T-helper 2 cell (primary cell): ENCODE measurements at regions not wholly inside any gene's neighbourhood (a gene's known extent, or its start where the extent isn't known, plus 50 kb on each side); places are given as distances from the start of the nearest gene placed in this dataset.

Experiments
- DNase-seq, 5 experiments: peaks; one replicate each; pipeline versions ENCODE4 v3.0.0 to v3.0.0-alpha.2; 2012 to 2022

GRCh38 chr1:221072214-221072613 is 193.0 kb downstream of the HLX start:
- DNase-seq: no peak

GRCh38 chr1:221074332-221074731 is 195.1 kb downstream of the HLX start:
- DNase-seq: peak in 1 of 5 experiments; percentile 47

- DNase-seq: no peak
Measured at GRCh38 chr1:221075911-221076310, 196.7 kb downstream of the HLX start.

DNA sequence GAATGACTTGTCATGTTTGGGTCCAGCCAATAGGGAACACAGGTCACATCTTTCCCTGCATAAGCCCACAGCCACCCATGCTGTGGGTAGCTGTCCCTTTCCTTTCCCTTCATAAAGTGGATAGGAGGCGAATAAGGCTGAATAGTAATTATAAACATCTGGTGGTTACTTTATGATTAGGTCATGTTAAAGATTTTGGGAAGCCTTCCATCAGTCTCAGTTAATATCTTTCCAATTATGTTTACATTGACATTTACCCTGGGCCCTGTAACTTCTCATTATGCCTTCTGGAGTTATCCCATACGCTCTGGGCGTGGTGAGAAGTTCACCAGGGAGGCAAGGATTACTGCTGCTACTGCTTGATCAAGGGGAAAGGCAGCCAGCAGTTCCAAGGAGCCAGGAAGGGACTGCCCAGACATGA is 197.2 kb downstream of the HLX start:
- no peak for DNase-seq

DNA sequence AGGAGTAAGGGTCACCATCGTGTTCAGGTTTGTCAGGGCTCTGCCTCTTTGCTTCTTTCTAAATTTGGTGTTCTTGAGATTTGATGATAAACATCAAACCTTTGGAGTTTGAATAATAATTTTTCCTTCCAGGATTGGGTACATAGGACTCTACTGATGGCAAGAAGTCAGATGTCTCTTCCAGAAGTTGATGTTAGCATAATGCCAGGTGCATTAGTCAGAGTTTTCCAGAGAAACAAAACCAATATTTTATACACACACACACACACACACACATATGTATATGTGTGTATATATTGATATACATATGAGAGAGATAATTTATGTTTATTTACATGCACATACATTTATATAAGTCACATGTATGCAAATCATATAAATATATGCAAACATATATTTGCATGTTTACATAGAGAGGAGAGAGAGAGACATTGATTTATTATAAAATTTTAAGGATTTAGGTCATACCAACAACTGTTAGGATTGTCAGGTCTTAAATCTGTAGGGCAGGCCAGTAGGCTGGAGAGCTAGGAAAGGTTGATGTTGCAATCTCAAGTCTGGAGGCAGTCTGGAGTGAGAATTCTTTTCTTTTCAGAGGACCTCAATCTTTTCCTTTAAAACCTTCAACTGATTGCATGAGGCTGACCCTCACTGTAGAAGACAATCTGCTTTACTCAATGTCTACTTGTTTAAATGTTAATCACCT is 199.2 kb downstream of the HLX start:
- DNase-seq: no peak

DNA sequence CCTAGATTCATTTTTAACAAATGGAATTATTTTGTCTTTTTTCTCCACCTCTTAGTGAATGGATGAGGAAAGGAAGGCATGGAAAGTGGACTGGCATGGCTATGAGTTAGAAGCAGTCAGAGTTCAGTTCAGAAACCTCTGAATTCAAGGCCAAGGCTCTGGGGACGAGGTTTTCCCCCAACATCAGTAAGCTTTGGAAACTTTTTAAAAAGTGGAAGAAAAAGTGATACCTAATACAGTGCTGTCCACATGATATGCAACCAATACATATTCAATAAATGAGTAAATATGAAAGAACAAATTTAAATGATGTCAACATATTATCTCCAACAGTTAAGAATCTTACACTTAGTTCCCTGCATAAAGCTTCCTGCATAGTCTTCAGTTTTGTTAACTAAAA is 204.7 kb downstream of the HLX start:
- no peak for DNase-seq

GRCh38 chr1:221084681-221085080 is 205.4 kb downstream of the HLX start:
- no peak for DNase-seq

GRCh38 chr1:221085701-221086375 is 206.6 kb downstream of the HLX start:
- DNase-seq: no peak

GRCh38 chr1:221087919-221088318 is 208.7 kb downstream of the HLX start:
- no peak for DNase-seq

DNA sequence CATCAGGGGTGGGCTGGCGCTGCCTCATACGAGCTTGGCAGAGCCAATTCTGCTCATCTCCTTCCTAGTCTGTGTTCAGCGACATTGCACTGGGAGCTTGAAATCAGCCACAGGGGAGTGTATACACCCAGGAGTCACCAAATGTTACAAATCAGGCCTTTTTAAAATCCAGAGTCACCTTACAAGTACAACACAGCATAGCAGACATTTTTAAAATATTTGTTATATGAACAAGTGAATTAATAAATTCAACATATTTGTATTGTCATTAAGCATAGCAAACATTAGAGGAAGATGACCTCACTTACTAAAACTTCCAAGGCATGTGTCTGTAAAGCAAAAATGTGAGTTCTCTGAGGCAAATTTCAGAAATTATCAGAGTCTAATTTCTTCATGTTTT is 210.0 kb downstream of the HLX start:
- no peak for DNase-seq

DNA sequence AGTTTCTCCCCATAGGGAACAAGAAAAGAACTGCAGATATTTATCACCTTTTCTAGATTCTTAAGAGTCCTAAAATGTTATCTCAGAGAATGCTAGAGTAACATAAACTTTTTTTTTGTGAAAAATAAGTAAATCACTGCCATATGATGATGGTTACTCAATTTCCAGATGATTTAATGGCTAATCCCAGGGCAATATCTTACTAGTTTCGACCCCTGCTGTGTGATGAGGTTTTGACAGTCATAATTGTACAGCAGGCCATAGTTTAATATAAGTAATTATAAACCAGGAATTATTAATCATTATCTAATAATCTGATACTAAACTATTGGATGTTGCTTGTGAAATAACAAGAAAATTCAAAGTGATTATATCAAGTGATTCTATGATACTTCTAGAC is 210.6 kb downstream of the HLX start:
- no peak for DNase-seq

- DNase-seq: no peak
Measured at GRCh38 chr1:221093903-221094791, 214.9 kb downstream of the HLX start.

- DNase-seq: peak in 1 of 5 experiments; percentile 20
Measured at GRCh38 chr1:221097479-221098281, 218.4 kb downstream of the HLX start.

DNA sequence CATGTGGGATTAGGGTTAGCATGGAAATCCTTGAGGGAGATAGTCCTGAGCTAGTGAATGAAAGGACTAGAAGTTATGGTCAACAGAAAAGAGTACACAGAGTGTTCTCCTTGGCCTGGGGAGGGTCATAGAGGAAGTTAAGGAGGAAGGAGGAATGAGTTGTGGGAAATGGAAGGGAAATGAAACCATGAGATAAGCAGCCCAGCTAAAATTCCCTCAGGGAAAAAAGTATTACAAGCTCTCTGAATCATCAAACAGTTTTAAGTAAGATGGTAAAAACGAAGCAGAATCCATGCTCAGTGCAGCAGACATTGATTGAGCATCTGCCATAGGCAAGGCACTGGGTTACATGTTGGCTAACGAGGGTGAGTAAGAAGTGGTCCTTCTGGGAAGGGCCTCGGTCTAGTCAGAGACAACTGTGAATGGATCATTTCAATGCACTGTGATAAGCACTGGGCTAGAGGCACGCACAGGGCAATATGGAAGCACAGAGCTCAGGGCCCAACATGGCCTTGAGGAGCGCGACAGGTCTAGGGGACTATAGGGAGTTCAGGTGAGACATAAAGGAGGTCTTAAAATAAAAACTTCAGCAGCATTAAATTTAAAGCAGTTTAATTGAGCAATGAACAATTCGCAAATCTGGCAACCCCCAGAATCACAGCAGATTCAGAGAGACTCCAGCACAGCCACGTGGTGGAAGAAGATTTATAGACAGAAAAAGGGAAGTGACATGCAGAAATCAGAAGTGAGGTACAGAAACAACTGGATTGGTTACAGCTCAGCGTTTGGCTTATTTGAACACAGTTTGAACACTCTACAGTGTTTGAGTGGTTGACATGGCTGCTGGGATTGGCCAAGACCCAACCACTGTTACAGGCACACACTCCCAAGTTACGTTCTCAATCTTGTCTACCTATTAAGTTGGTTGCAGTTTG is 219.5 kb downstream of the HLX start:
- DNase-seq: no peak

GRCh38 chr1:221099747-221100595 is 220.7 kb downstream of the HLX start:
- no peak for DNase-seq

DNA sequence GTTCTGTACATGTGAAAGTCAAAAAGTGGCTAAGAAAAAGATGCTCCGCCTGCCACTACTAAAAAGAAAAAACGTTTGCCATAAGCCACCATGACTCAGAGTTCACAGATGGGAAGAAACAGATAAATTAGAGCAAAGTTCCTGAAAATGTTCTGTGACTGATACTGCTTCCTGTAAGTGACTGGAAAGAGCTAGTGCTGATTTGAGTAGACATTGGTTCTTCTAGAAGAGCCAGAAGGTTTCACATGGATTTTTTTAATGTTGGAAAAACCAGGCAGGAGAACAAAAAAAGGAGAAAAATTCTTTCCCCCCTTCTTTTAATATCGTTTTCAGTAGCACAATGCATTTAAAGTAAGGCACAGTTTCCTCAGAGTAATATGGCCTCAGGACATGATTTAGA is 221.4 kb downstream of the HLX start:
- no peak for DNase-seq

- DNase-seq: no peak
Measured at GRCh38 chr1:221101807-221102605, 222.8 kb downstream of the HLX start.

DNA sequence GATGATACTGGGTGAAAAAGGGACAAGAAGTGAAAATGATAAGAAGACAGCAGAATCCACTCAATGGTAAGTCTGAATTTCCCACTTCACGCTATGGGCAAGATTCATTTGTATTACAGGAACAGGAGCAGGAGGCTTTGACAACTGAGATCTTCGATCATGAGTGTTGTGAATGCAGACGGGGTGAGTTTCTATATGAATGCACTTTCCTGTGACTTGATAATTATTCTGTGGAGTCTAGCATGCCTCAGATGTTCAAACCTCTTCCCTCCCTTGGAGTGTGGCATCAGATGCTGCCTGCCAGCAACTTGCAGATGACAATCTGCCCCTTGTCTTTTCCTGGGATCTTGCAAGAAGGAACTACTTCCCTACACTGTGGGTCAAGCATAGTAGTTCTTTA is 225.4 kb downstream of the HLX start:
- DNase-seq: peak in 1 of 5 experiments; percentile 37

DNA sequence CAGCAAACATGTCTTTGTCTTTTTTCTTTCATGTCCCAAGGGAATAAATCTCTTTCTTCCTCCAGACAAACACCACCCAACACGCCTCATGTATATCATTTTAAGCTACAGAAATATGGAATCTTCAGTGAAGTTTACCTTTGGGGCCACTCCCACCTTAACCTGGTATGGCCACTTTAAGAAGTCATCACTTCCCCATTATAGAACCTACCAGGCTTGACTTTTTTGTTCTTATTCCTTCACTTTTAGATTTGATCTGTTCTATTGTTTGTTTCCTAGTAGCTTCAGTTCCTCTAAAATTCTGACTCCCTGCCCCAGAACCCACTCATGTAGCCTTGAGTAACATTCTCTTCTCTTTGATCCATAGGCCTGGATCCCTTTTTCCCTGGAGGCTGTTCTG is 226.3 kb downstream of the HLX start:
- DNase-seq: no peak

DNA sequence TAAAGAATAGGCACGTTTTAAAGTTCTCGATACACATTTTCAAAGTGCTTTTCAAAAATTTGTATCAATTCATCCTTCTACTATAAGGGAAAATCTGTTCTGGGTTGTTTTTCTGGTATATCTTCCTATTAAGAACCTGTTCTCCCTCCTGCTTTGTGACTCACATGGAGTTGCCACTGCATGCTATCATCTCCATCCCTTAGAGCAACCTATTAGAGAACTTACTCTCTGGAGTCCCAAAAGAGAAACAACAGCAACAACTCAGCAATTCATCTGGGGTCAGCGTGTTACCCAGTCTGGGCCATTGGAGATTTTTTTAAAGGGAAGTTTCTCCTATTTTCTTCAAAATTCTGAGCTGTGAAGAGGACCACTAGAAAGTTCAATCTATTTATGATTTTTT is 227.4 kb downstream of the HLX start:
- no peak for DNase-seq
